ENCODE measurements at regions not wholly inside any gene's neighbourhood (a gene's known extent, or its start where the extent isn't known, plus 50 kb on each side); places are given as distances from the start of the nearest gene placed in this dataset.

- WGBS, 2 donors: 85 to 86% methylated on average over 2 of the region's 2 CpGs
- no peak for DNase-seq
- TF ChIP-seq POLR2AphosphoS5 (IDR thresholded peaks at IDR 0.05) (no peak), EP300 (IDR thresholded peaks at IDR 0.05) (no peak), CTCF (IDR thresholded peaks at IDR 0.05) (no peak), POLR2A (IDR thresholded peaks at IDR 0.05) (no peak)
Observed at GRCh38 chr11:80457823-80458222, 1017.0 kb upstream of the TENM4 start.

DNA sequence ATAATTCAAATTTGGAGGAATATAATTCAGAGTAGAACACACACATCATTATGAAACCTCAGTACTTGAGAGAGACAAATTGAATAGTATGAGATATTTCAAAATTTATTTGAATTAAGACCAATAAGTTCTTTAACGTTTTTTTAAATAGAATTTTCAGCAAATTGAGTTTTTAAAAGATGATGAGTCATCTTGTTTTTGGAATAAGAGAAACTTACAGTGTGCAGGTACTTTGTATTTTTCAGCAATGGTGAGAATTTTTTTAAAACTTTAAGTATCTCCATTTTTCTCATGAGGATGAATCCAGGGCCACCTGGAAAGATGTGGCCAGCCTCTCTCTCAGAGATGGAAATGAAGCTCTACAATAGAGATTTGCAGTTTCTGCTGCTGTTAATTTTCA lies 1015.0 kb upstream of the TENM4 start:
- Histone ChIP-seq H3K36me3 (no peaks in the 10 kb centered on the region), H3K9me3 (no peaks in the 10 kb centered on the region), H3K27me3 (no peaks in the 10 kb centered on the region), H3K4me1 (no peaks in the 10 kb centered on the region), H3K4me3 (no peak overlapping the region), H3K27ac (no peak overlapping the region)
- DNase-seq (no peak), ATAC-seq (ENCODE audit: low FRiP score in 2 of 2) (no peak)
- TF ChIP-seq EP300 (IDR thresholded peaks at IDR 0.05) (no peak), POLR2AphosphoS5 (IDR thresholded peaks at IDR 0.05) (no peak), POLR2A (IDR thresholded peaks at IDR 0.05) (no peak), CTCF (IDR thresholded peaks at IDR 0.05) (no peak)
- WGBS, 2 donors: 27 to 28% methylated on average over 1 of the region's 1 CpG

More at GRCh38 chr11:80457823-80458222, 1017.0 kb upstream of the TENM4 start:
- Histone ChIP-seq H3K4me3 (no peak overlapping the region), H3K27me3 (no peaks in the 10 kb centered on the region), H3K9me3 (peaks cover 0 to 4% (median 0%) of the 10 kb centered on the region in 4 donors), H3K4me1 (no peaks in the 10 kb centered on the region), H3K36me3 (no peaks in the 10 kb centered on the region), H3K27ac (no peak overlapping the region)
- ATAC-seq (ENCODE audit: low FRiP score in 2 of 2): no peak

- Histone ChIP-seq H3K27ac (no peak overlapping the region), H3K27me3 (no peaks in the 10 kb centered on the region), H3K4me1 (no peaks in the 10 kb centered on the region), H3K36me3 (no peaks in the 10 kb centered on the region), H3K9me3 (no peaks in the 10 kb centered on the region), H3K4me3 (no peak overlapping the region)
- ATAC-seq (ENCODE audit: low FRiP score in 2 of 2) (no peak), DNase-seq (no peak)
- WGBS, 2 donors: 64 to 68% methylated on average over 5 of the region's 5 CpGs
- TF ChIP-seq POLR2A (IDR thresholded peaks at IDR 0.05) (no peak), EP300 (IDR thresholded peaks at IDR 0.05) (no peak), CTCF (IDR thresholded peaks at IDR 0.05) (no peak), POLR2AphosphoS5 (IDR thresholded peaks at IDR 0.05) (no peak)
Observed at GRCh38 chr11:80451105-80451504, 1010.3 kb upstream of the TENM4 start.

- Histone ChIP-seq H3K4me1 (no peaks in the 10 kb centered on the region), H3K36me3 (no peaks in the 10 kb centered on the region), H3K27me3 (no peaks in the 10 kb centered on the region), H3K27ac (no peak overlapping the region), H3K4me3 (no peak overlapping the region), H3K9me3 (no peaks in the 10 kb centered on the region)
- TF ChIP-seq CTCF (IDR thresholded peaks at IDR 0.05) (no peak), POLR2A (IDR thresholded peaks at IDR 0.05) (no peak), POLR2AphosphoS5 (IDR thresholded peaks at IDR 0.05) (no peak), EP300 (IDR thresholded peaks at IDR 0.05) (no peak)
- no peak for ATAC-seq (ENCODE audit: low FRiP score in 2 of 2)
- 71 to 81% methylated on average over 2 of the region's 2 CpGs for WGBS, 2 donors
- DNase-seq: no peak
Observed at GRCh38 chr11:80448709-80449108, 1007.9 kb upstream of the TENM4 start.

DNA sequence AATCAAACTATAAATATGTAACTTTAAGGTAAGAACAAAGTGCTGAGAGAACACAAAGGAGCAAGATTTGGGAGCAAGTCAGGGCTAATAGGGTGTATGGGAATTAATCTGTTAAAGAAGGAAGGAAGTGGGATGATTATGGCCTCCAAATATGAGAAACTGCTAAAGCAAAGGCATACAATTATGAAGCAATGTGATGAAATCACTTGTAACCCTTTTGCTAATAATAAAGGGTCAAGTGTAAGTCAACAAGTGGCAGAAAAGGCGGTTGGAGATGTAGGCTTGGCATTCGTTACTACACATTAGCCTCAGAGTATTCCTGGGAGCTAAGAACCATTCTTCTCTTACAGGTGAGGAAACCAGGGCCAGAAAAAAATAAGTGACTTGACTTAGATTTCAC lies 1002.3 kb upstream of the TENM4 start:
- H3K27me3 ChIP-seq: no peaks in the 10 kb centered on the region
- H3K27ac ChIP-seq: no peak overlapping the region
- no peaks in the 10 kb centered on the region for H3K36me3 ChIP-seq
- DNase-seq: peak in 1 of 2 donors; percentile 23
- TF ChIP-seq EP300 (IDR thresholded peaks at IDR 0.05): no peak
- no peak for TF ChIP-seq POLR2A (IDR thresholded peaks at IDR 0.05)
- H3K4me1 ChIP-seq: no peaks in the 10 kb centered on the region
- 53 to 69% methylated on average over 2 of the region's 2 CpGs for WGBS, 2 donors
- no peaks in the 10 kb centered on the region for H3K9me3 ChIP-seq
- H3K4me3 ChIP-seq: no peak overlapping the region
- no peak for ATAC-seq (ENCODE audit: low FRiP score in 2 of 2)
